Gastroesophageal sphincter (tissue), 3 donors: ENCODE measurements at regions not wholly inside any gene's neighbourhood (a gene's known extent, or its start where the extent isn't known, plus 50 kb on each side); places are given as distances from the start of the nearest gene placed in this dataset.

ENCODE experiments used
- CTCF ChIP-seq, 4 experiments: fragments of 200-600 bp in 2 of 4; fragments of 450-650 bp in 2 of 4; sonication (generic) in 1 of 4; IDR thresholded peaks; one replicate each; pipeline ENCODE4 v1.5.1; 2017 to 2019; ENCODE audit warnings: antibody characterized with exemption in 4 of 4, mild to moderate bottlenecking in 2 of 4, moderate library complexity in 2 of 4
- EP300 ChIP-seq: sonication (generic); formaldehyde crosslinking; IDR thresholded peaks from one replicate; pipeline ENCODE4 v1.6.1; 2017; ENCODE audit warnings: antibody characterized with exemption, mild to moderate bottlenecking
- POLR2A ChIP-seq, 2 donors: fragments of 450-650 bp; IDR thresholded peaks; one replicate each; pipeline ENCODE4 v1.6.1; 2017; ENCODE audit warnings: antibody characterized with exemption in 2 of 2, mild to moderate bottlenecking in 2 of 2, moderate library complexity in 1 of 2
- POLR2AphosphoS5 ChIP-seq: sonication (generic); formaldehyde crosslinking; IDR thresholded peaks from one replicate; pipeline ENCODE4 v1.6.1; 2017; ENCODE audit warnings: antibody characterized with exemption

GRCh38 chr6:26258212-26258977, 106.6 kb upstream of the BTN3A2 start:
- TF ChIP-seq POLR2AphosphoS5 (no peak), CTCF (IDR thresholded peaks at IDR 0.05) (no peak), POLR2A (IDR thresholded peaks at IDR 0.05) (no peak), EP300 (no peak)
